NCI-H345 (cell line): ENCODE measurements at regions not wholly inside any gene's neighbourhood (a gene's known extent, or its start where the extent isn't known, plus 50 kb on each side); places are given as distances from the start of the nearest gene placed in this dataset.
"Not testable (repeated sequence)": the region's sequence is repeated elsewhere in the genome, so short reads cannot be mapped to it uniquely, and the experiment has no call there.

Experiments
- DNase-seq: peaks from one replicate; lab custom pipeline; 2025; lab: John Stamatoyannopoulos, UW

DNA sequence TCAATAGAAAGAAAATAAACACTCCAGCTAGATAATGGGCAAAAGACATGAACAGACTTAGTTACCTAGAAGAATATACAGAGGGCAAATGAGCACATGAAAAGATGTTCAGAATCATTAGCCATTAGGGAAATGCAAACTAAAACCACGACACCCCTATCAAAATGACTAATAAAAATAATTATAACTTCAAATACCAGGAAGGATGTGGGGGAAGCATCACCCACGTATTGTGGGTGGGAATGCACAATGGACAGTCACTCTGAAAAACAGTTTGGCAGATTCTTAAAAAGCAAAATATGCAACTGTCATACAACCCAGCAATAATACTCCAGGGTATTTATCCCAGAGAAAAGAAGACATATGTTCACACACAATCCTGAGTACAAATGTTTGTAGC lies 92.6 kb downstream of the DLL1 start:
- DNase-seq, result no peak

DNA sequence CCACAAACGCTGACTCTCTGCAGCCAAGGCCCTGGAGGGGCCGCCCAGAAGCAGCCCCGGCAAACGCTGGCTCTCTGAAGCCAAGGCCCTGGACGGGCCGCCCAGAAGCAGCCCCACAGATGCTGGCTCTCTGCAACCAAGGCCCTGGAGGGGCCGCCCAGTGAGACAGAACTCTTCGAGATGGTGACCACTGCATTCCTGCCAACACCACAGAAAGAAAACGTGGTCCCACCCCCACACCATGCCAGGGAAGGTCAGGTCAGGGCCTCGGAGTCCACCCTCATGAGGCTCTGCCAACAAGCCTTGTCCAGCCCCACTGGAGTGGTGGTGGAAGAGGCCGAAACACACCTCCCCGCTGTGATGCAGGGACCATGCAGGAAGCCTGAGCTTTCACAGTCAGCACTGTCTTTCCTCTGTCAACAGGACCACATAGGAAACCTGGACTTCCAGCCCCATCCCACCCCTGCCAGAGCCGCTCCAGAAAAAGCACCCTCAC lies 97.5 kb downstream of the DLL1 start:
- no peak for DNase-seq

DNA sequence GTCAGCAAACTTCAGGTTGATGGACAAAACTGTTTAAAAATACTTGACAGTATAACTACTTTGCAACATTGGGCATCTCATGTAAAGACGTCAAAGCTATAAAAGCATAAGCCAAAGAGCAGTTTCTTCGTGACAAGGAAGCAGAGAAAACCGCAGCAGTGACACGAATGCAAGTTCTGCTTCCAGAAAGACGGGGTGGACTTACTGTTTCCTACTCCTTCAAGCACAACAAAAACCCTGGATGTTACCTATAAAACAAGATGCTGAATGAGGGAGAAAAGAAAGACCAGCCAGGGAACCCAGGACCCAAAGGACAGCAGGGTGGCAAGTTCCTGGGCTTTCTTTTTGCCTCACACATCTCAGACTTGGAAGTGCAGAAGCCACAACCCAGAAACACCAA lies 98.0 kb downstream of the DLL1 start:
- no peak for DNase-seq

DNA sequence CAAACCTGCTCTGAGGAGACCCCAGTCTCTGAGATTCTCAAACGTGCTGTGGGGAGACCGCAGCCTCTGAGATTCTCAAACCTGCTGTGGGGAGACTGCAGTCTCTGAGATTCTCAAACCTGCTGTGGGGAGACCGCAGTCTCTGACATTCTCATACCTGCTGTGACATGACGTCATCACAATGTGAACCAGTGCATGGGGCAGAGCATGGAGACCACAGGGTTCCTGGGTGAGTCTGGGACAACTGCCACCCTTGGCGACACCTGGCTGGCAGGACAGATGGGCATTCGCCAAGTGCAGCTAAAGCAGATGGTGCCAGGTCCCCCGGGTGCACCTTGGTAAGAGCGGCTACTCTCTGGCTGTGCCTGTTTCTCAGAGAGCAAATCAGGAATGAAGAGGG lies 98.8 kb downstream of the DLL1 start:
- not testable (repeated sequence) for DNase-seq

DNA sequence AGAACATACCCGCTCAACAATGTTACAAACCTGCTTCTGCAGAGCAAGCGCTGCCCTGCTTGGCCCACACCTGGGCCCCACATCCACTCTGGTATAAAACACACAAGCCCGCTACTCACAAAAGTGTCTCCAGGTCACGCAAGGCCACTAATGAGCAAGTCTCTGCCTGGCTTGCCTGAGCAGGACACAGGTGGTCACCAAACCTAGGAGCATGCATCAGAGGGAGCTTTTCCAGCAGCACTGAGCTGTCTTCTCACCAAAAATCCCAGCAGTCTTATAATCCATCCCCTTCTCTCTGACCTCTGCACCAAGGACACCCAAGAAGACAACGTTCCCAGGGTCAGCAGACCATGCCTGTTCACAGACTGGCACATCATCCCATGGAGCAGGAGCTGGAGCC lies 100.8 kb downstream of the DLL1 start:
- DNase-seq, result no peak

DNA sequence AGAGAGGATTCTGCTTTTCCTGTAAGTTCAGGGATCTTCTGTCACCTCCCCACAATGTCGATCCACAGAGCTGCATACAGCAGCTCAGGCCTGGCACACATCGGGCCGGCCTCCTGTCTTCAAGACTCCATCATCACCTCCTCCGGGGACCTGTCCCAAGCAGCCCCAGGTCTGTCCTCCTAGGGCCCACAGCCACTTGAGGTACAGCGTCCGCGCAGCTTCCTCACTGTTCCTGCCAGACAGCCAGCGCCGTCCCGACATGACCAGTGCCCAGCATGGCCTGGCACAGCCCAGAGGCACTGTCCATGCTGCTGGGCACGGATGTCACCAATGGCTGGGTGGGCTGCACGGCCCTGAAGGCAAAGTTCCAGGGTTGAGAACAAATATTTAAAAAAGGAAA lies 101.6 kb downstream of the DLL1 start:
- DNase-seq, result no peak

DNA sequence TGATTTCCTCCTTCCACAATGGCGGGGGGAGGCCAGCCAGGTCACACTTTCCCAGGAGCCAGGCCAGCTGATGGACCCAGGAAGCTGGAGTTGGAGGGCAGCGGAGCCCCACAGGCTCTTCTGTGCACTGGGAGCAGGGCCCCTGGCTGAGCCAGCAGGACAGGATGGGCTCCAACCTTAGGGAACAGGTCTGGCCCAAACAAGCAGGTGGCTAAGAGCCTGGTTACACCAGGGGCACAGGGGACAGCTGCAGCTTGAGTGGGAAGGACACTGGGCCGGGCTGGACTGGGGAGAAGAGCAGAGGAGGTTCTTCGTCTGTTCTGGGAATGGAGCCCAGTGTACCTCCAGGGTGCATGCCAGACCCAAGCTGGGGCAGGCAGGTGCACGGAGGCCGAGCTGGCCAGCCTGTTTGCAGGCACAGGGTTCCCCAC lies 102.3 kb downstream of the DLL1 start:
- DNase-seq, result no peak

DNA sequence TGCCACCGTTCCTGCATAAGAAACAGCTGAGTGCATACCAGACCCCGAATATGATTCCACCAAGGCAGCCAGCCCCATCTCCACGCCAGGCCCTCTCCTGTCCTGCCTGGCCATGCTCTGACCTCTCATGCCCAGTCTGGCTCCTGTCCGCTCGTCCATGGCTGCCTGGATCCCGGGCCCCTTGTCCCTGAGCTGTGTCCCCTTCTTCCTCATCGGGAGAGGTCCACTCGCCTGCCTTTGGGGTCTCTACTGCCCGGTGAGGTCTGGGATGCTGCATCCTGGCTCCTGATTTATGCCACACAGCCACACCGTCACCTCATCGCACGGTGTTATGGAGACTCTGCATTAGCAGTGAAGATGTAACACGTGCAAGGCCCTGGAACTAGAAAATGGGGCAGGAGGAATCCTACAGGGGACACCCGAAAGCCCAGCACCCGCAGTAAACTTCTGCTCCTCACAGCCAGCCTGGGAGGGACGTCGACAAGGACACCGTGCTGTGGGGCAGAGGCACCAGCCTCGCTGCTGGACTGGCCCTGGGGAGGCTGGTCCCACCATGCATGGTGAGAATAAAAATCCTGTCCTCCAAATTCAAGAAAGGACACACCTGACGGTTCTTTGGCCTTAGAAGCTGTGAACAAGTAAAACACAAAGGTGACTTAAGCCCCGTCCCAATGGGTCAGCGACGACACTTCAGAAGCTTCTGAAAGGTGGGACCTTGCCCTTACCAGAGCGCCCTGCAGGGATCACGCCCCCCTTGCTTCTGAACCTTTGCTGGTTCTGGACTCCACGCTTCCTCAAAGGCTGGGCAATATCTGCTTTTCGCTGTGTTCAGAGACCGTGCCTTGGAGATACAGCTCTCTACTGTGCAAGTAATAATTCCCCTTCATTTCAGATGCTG lies 103.0 kb downstream of the DLL1 start:
- no peak for DNase-seq

DNA sequence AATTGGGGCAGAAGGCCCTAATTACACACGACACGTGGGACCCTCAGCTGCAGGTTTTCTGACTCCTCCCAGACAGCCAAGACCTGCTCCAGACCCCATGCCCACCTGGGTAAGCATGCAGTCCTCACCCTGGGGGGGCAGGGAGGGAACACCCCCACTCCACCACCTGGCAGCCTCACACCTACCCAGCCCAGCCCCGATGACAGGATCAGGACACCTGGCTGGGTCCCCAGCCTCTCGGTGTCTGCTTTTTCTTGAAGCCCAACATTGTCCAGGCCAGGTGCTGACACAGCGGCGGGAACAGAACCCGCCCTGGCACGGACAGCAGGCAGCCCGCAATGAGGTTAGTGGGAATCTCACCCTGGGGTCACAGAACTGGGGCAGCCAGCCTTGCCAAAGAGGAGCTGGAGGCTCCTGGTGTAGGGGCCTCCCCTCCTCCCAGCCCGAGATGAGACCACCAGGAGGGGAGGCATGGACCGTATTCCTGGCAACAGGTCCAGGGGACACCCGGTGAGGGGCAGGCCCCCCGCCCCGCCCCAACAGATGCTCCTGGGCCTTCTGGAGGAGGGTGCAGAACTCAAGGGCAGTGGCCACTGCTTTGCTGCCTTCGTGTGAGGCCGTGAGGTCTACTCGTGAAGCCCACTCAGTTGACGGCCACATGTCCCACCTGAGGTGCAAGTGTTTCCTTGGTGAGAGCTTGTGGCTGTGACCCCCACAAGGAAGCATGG lies 103.8 kb downstream of the DLL1 start:
- DNase-seq, result no peak

DNA sequence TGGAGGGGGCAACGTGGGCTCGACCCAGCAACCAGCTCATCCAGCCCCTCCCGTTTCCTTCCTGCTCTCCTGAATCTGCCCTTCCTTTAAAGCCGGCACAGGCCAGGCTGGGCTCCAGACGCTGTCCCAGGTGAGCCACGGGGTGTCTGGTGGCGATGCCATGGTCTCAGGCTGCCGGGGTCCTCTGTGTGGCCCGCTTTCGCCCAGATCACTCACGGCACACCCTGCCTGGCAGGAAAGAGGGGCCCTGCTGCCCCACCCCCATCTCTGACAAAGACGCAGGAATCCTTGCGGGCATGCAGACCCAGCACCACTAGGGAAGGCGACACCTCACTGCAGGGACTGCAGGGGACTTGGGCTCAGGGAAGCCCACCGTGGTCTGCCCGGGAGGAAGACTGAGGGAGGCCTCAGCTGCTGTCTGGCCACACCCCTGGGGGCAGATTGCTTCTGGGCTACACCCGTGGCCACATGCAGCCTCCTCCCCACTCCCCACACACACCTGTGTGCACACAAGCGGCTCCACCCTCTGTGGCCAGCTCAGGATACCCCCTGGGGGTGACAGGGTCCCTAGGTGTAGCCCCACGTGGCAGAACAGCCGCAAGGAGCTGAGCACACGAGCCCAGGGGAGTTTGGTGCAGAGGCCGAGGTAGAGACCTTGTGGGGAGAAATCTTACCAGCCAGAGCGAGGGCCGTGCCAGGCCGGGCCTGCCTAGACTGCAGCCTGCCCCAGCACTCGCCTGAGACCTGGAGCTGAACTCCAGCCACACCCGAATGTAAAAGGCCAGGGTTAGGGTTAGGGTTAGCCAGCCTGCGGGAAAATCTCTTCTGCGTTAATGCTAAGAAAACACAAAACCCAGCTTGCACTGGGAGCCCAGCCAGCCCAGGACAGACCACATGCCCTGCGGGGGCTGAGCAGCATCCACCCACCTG lies 104.6 kb downstream of the DLL1 start:
- DNase-seq, result no peak

DNA sequence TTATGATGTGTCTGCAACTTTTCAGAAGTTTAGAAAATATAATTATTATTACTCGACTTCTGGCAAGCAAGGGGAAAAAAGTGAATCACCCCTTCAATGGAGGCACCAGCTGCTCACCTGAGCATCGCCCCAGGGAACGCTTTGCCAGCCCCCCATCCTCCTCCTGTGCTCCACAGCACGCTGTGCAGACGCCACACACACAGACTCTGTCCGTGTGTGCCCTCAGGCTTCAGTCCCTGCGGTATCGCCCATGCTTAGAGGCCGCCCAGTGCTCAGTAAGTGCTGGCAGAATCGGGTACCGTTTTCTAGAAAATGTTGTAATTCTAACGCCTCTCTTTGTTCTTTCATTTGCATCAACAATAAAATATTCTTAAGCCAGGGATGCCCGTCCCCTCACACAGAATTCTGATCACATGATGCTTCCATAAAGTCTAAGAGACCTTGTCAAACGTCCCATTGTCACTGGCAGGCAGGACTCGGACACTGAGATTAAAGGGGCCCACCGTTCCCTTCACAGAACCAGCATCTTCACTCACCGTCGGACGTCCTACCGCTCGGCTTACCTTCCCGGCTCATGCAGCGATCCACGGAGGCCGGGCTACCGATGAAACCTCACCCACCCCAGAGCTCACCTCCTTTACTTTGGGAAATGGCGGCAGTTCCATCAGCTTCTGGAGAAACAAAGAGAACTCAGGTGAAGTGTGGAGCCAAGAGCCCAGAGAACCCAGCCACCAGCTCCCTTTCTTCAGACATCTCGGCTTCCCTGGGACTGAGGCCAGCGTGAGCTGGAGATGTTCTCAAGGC lies 105.5 kb downstream of the DLL1 start:
- DNase-seq, result no peak

DNA sequence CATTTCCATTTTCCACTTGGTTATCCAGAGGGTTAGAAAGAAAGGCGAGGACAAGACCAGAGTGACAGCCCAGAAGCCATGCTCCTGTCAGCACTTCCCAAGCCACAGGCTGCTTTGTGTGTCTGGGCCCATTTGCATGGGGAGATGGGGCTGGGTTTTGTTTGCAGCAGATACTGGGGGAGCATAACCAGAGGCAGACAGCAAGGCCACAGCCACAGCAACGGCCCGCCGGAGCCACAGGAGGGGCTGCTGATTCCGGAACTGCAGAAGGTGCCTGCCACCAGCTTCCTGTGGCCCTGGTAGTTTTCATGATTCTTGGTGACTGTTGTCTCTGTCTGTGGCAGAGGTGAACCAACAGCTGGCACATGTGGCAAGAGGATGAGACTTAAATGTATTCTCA lies 106.6 kb downstream of the DLL1 start:
- no peak for DNase-seq

DNA sequence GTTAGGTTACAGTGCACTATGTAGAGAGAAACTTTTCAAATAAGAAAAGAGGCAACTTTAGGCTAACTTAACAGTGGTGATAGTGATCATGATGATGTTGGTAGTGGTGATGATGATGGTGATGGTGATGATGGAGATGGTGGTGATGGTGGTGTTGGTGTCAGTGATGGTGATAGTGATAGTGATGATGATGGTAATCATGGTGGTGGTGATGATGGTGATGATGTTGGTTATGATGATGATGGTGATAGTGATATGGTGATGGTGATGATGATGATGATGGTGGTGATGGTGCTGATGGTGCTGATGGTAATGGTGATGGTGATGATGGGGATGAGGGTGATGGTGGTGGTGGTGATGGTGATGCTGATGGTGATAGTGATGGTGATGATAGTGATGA lies 107.4 kb downstream of the DLL1 start:
- DNase-seq, result no peak

DNA sequence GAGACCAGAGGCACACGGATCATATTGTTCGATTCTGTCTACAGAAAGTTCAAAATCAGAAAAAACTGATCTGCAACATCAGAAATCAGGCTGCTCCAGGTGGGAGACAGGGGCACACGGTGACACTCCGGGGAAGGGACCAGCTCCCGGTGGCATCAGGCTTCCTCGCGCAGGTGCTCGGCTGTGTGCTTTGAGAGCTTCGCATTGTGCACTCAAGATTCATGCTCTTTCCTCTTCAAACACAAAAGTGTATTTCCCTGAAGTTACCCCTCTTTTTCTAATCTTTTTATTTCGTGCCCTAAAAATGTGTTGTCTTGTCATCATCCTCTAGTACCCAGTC lies 108.1 kb downstream of the DLL1 start:
- DNase-seq, result no peak

DNA sequence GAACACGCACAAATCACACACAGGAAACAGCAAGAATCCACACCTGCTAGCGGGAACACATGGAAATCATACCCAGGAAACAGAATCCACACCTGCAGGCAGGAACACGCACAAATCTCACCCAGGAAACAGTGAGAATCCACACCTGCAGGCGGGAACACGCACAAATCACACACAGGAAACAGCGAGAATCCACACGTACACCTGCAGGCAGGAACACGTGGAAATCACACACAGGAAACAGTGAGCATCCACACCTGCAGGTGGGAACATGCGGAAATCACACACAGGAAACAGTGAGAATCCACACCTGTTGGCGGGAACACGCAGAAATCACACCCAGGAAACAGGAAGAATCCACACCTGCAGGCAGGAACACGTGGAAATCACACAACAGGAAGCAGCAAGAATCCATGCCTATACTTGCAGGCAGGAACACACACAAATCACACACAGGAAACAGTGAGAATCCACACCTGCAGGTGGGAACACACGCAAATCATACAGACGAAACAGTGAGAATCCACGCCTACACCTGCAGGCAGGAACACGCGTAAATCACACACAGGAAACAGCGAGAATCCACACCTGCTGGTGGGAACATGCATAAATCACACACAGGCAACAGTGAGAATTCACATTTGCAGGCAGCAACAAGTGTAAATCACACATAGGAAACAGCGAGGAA lies 108.6 kb downstream of the DLL1 start:
- no peak for DNase-seq

DNA sequence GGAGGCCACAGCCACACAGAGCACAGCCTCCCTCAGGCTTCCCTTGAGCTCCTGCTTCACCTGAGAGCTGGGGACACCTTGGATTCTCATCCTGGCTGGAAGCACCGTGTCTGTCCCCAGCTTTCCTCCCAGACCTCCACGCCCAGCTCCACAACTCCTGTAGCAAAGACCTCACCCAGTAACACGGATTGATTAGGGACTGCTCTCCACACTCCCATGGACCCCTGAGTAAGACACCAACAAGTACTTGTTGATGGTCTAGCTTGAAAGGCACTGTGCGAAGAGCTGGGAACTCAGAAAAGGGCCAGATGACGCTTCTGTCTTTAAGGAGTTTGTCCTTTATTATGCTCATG lies 109.6 kb downstream of the DLL1 start:
- no peak for DNase-seq

DNA sequence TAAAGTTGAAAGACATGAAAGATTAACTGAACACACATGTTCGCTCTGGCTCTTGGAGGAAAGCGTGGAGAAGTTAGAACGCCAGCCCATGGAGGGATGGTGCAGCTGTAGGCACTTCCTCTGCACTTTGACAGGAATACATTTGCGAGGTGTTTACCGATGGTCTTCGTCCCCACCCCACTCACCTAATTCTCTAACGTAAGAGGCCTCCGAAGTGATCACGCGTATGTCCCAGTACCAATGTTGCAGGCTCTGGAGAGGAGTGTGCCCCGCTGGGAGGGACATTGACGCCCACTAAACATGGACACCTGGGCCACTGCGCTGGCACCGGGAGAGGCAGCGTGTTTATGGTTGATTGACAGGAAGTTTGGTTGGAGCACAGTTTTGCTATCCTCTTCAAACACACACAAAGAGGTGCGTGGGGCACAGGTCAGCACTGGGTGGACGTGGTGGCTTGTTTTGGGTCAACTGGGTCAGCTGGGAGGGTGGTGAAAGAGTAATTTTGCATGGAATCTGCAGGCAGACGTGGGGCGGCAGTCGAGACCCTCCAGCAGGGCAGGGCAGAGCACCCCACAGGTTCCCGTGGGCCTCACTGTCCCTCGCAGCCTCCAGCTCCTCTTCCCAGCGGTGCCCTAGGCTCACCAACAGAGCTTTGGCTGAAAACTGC lies 110.1 kb downstream of the DLL1 start:
- no peak for DNase-seq

DNA sequence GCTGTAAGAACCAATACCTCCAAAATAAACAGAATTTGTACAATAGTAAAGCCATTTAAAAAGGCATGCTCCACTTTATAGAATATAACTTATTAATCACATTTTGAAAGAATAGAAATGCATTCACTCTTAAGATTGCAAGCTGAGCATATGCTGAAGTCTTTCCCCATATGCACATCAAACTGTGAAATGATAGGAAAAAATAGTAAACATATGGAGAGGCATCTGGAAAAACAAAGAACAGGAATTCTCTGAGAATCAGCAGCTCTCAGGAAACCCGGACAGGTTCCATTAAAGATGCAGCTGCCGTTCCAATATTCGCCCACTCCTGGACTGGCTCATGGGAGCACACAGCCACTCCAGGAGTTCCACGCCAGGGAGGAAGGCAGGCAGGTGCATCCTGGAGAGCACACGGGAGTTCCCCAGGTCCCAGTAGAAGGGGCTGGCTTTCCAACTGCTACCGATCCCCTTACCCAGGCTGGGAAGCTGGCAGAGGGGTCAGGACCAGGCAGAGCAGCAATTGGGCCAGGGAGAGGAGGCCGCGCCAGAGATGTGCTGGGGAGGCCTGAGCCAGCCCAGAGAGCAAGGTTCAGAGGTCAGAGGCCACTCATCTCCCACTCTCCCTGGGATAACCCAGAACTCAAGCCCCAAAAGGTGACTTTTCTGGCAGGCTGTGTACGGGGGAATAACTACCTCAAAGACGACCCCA lies 111.1 kb downstream of the DLL1 start:
- DNase-seq, result peak; percentile 31

DNA sequence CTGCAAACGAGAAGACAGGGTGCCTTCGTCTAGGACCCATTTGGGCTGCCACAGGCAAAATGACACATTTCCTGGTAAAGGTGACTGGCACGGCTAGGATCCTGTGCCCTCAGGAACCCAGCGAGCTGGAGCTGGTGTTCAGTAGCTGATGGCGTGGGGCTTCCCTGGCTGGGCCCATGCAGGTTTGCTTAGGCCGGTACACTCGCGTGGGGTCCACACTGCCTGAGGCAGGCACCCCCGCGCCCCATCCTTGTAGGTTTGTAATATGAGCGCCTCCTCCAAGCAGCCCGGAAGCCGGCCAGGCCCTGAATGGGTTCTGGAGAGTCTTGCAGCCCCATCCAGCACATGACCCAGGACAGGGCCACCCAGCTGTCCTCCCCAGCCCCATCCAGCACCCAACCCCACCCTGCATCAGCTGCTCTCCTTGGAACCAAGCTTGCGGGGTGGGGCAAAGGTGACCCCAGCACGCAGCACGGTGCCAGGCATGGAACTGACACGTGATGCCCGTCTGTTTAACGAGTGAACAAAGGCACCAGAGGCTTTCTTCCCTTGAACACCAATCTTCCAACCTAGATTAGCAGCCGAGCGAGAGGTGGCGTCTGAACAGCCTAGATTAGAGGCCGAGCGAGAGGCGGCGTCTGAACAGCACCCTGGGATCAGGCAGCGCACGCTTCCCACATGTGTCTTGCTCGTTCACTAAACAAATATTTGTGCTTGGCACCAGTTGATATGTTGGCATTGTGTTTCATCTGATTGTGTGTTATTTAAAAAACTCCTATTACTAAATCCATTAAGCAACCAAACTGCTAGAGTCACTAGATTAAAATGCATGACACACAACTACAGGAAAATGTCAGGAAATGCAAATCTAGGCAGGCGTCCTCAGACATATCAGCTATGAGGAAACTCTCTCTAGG lies 112.1 kb downstream of the DLL1 start:
- peak; percentile 90 for DNase-seq
